Testis (tissue), 2 donors: ENCODE measurements at regions not wholly inside any gene's neighbourhood (a gene's known extent, or its start where the extent isn't known, plus 50 kb on each side); places are given as distances from the start of the nearest gene placed in this dataset.

Experiments
- CTCF ChIP-seq, 3 experiments: fragments of 450-650 bp in 2 of 3; fragments of 200-600 bp in 1 of 3; sonication (generic) in 1 of 3; IDR thresholded peaks; one replicate each; pipeline ENCODE4 v1.5.1; 2016 to 2019; ENCODE audit warnings: antibody characterized with exemption in 3 of 3, mild to moderate bottlenecking in 2 of 3, moderate library complexity in 1 of 3
- POLR2A ChIP-seq: fragments of 450-650 bp; IDR thresholded peaks from one replicate; pipeline ENCODE4 v1.6.1; 2017; ENCODE audit warnings: antibody characterized with exemption, mild to moderate bottlenecking, moderate library complexity

- TF ChIP-seq CTCF (IDR thresholded peaks at IDR 0.05) (no peak), POLR2A (no peak)
Measured at GRCh38 chr7:16080131-16080530, 341.2 kb downstream of the CRPPA start.
